Astrocyte (in vitro differentiated cells and primary cell): ENCODE measurements at regions not wholly inside any gene's neighbourhood (a gene's known extent, or its start where the extent isn't known, plus 50 kb on each side); places are given as distances from the start of the nearest gene placed in this dataset.

Experiments
- DNase-seq: peaks from one replicate; pipeline ENCODE4 v3.0.0-alpha.2; 2010; ENCODE audit warnings: low read depth
- FAIRE-seq: peaks from 2 replicates; lab custom pipeline; 2011; peaks lifted over from hg19 to GRCh38; lab: Jason Lieb, UNC
- H2AFZ ChIP-seq: 2 replicates; pipeline ENCODE4 v1.6.0; 2012; ENCODE audit warnings: low read depth, low read length, inconsistent platforms
- H3K27ac ChIP-seq: 2 replicates; pipeline ENCODE4 v1.5.1; 2011; ENCODE audit warnings: low read depth, low read length, inconsistent platforms
- H3K27me3 ChIP-seq: 2 replicates; pipeline ENCODE4 v1.6.0; 2011; ENCODE audit warnings: low read length, inconsistent platforms; ENCODE audit not compliant: insufficient read depth
- H3K36me3 ChIP-seq: 2 replicates; pipeline ENCODE4 v1.5.1; 2011; ENCODE audit warnings: low read length, inconsistent platforms; ENCODE audit not compliant: insufficient read depth
- H3K4me1 ChIP-seq: 2 replicates; pipeline ENCODE4 v1.5.1; 2011; ENCODE audit warnings: low read length, inconsistent platforms; ENCODE audit not compliant: insufficient read depth
- H3K4me2 ChIP-seq: 2 replicates; pipeline ENCODE4 v1.6.0; 2012; ENCODE audit warnings: low read length, inconsistent platforms
- H3K4me3 ChIP-seq: 2 replicates; pipeline ENCODE4 v1.5.1; 2011; ENCODE audit warnings: low read depth, mild to moderate bottlenecking, low read length, inconsistent platforms; ENCODE audit not compliant: insufficient read depth
- H3K79me2 ChIP-seq: 2 replicates; pipeline ENCODE4 v1.6.0; 2012; ENCODE audit warnings: mild to moderate bottlenecking, low read length, inconsistent platforms; ENCODE audit not compliant: insufficient read depth
- H3K9ac ChIP-seq: 2 replicates; pipeline ENCODE4 v1.6.0; 2012; ENCODE audit warnings: mild to moderate bottlenecking, low read length, inconsistent platforms
- H3K9me3 ChIP-seq: 2 replicates; pipeline ENCODE4 v1.5.1; 2012; ENCODE audit warnings: low read depth, mild to moderate bottlenecking, low read length, inconsistent platforms; ENCODE audit not compliant: insufficient read depth
- H4K20me1 ChIP-seq: 2 replicates; pipeline ENCODE4 v1.6.0; 2012; ENCODE audit warnings: low read length, inconsistent platforms; ENCODE audit not compliant: insufficient read depth
- H3K27ac Mint-ChIP-seq: one replicate; pipeline ENCODE4 v1.8.0; 2021; ENCODE audit warnings: mild to moderate bottlenecking, mixed read lengths; ENCODE audit not compliant: unreplicated experiment
- H3K27me3 Mint-ChIP-seq: one replicate; pipeline ENCODE4 v1.8.0; 2021; ENCODE audit warnings: low read depth, mixed read lengths; ENCODE audit not compliant: unreplicated experiment
- H3K36me3 Mint-ChIP-seq: one replicate; pipeline ENCODE4 v1.8.0; 2021; ENCODE audit warnings: low read depth, mixed read lengths; ENCODE audit not compliant: unreplicated experiment
- H3K4me1 Mint-ChIP-seq: one replicate; pipeline ENCODE4 v1.8.0; 2021; ENCODE audit warnings: low read depth, mixed read lengths; ENCODE audit not compliant: unreplicated experiment
- H3K4me3 Mint-ChIP-seq: one replicate; pipeline ENCODE4 v1.8.0; 2021; ENCODE audit warnings: mild to moderate bottlenecking, moderate library complexity, mixed read lengths; ENCODE audit not compliant: unreplicated experiment
- H3K9me3 Mint-ChIP-seq: one replicate; pipeline ENCODE4 v1.8.0; 2021; ENCODE audit warnings: mild to moderate bottlenecking, mixed read lengths; ENCODE audit not compliant: unreplicated experiment
- CTCF ChIP-seq: IDR thresholded peaks from 2 replicates; pipeline ENCODE4 v1.5.1; 2011; ENCODE audit warnings: low read depth, mild to moderate bottlenecking, inconsistent platforms, low read length, moderate library complexity; ENCODE audit not compliant: insufficient read depth
- EZH2 ChIP-seq: IDR thresholded peaks from 2 replicates; pipeline ENCODE4 v1.6.1; 2012; ENCODE audit warnings: mild to moderate bottlenecking, low read length, inconsistent platforms; ENCODE audit not compliant: insufficient read depth

- TF ChIP-seq EZH2 (no peak), CTCF (no peak)
- H3K9me3 ChIP-seq: no peaks in the 10 kb centered on the region
- H4K20me1 ChIP-seq: no peaks in the 10 kb centered on the region
- H3K79me2 ChIP-seq: no peaks in the 10 kb centered on the region
- H3K4me3 ChIP-seq: no peak overlapping the region
- Mint-ChIP-seq H3K27me3 (no peaks in the 10 kb centered on the region), H3K36me3 (no peaks in the 10 kb centered on the region), H3K4me3 (no peak overlapping the region), H3K9me3 (no peaks in the 10 kb centered on the region), H3K4me1 (peaks cover 8% of the 10 kb centered on the region), H3K27ac (no peak overlapping the region)
- no peak overlapping the region for H2AFZ ChIP-seq
- DNase-seq (no peak), FAIRE-seq (no peak)
- no peaks in the 10 kb centered on the region for H3K4me1 ChIP-seq
- H3K9ac ChIP-seq: no peak overlapping the region
- H3K27me3 ChIP-seq: no peaks in the 10 kb centered on the region
- H3K27ac ChIP-seq: no peak overlapping the region
- H3K4me2 ChIP-seq: no peak overlapping the region
- H3K36me3 ChIP-seq: no peaks in the 10 kb centered on the region
Measured at GRCh38 chr5:51664491-51665250, 281.4 kb downstream of the ISL1 start.

GRCh38 chr5:51665251-51665593 is 282.0 kb downstream of the ISL1 start:
- no peaks in the 10 kb centered on the region for H3K9me3 ChIP-seq
- no peak overlapping the region for H3K4me3 Mint-ChIP-seq
- no peak for FAIRE-seq
- no peak overlapping the region for H3K4me3 ChIP-seq
- no peaks in the 10 kb centered on the region for H3K36me3 Mint-ChIP-seq
- peaks cover 8% of the 10 kb centered on the region for H3K4me1 Mint-ChIP-seq
- no peak overlapping the region for H3K9ac ChIP-seq
- TF ChIP-seq EZH2: no peak
- no peak for TF ChIP-seq CTCF
- no peaks in the 10 kb centered on the region for H3K9me3 Mint-ChIP-seq
- H3K27me3 ChIP-seq: no peaks in the 10 kb centered on the region
- H3K27ac Mint-ChIP-seq: no peak overlapping the region
- DNase-seq: no peak
- H4K20me1 ChIP-seq: no peaks in the 10 kb centered on the region
- no peaks in the 10 kb centered on the region for H3K4me1 ChIP-seq
- H3K79me2 ChIP-seq: no peaks in the 10 kb centered on the region
- no peaks in the 10 kb centered on the region for H3K27me3 Mint-ChIP-seq
- no peak overlapping the region for H3K4me2 ChIP-seq
- H3K36me3 ChIP-seq: no peaks in the 10 kb centered on the region
- H2AFZ ChIP-seq: no peak overlapping the region
- no peak overlapping the region for H3K27ac ChIP-seq

GRCh38 chr5:51669095-51669494 is 285.8 kb downstream of the ISL1 start:
- TF ChIP-seq EZH2 (no peak), CTCF (no peak)
- Histone ChIP-seq H2AFZ (no peak overlapping the region), H3K4me1 (no peaks in the 10 kb centered on the region), H4K20me1 (no peaks in the 10 kb centered on the region), H3K4me2 (no peak overlapping the region), H3K9me3 (no peaks in the 10 kb centered on the region), H3K27me3 (no peaks in the 10 kb centered on the region), H3K36me3 (no peaks in the 10 kb centered on the region), H3K27ac (no peak overlapping the region), H3K9ac (no peak overlapping the region), H3K4me3 (no peak overlapping the region), H3K79me2 (no peaks in the 10 kb centered on the region)
- peaks cover 4% of the 10 kb centered on the region for H3K9me3 Mint-ChIP-seq
- DNase-seq (no peak), FAIRE-seq (no peak)
- no peaks in the 10 kb centered on the region for H3K27me3 Mint-ChIP-seq
- H3K36me3 Mint-ChIP-seq: no peaks in the 10 kb centered on the region
- no peak overlapping the region for H3K4me3 Mint-ChIP-seq
- H3K27ac Mint-ChIP-seq: no peak overlapping the region
- H3K4me1 Mint-ChIP-seq: peaks cover 8% of the 10 kb centered on the region
